ENCODE measurements at regions not wholly inside any gene's neighbourhood (a gene's known extent, or its start where the extent isn't known, plus 50 kb on each side); places are given as distances from the start of the nearest gene placed in this dataset.

- H3K9me3 ChIP-seq (ENCODE audit: control insufficient read depth in 1 of 2, low read length in 2 of 2), result no peaks in the 10 kb centered on the region
- no peaks in the 10 kb centered on the region for H3K36me3 ChIP-seq (ENCODE audit: control insufficient read depth in 1 of 2, insufficient read depth in 2 of 2, low read length in 2 of 2)
- H3K4me1 ChIP-seq (ENCODE audit: control insufficient read depth in 1 of 2, insufficient read depth in 2 of 2, low read length in 2 of 2), result no peaks in the 10 kb centered on the region
- no peak overlapping the region for H3K27ac ChIP-seq (ENCODE audit: low read length)
- H3K27me3 ChIP-seq (ENCODE audit: low read depth, low read length), result no peaks in the 10 kb centered on the region
- no peak overlapping the region for H3K4me3 ChIP-seq (ENCODE audit: low read depth in 1 of 2, low read length in 2 of 2)
These were observed 127.5 kb upstream of the CPEB4 start for GRCh38 chr5:173760461-173761177.

- Histone ChIP-seq H3K9me3 (ENCODE audit: control insufficient read depth in 1 of 2, low read length in 2 of 2) (no peaks in the 10 kb centered on the region), H3K27ac (ENCODE audit: low read length) (no peak overlapping the region), H3K4me1 (ENCODE audit: control insufficient read depth in 1 of 2, insufficient read depth in 2 of 2, low read length in 2 of 2) (no peaks in the 10 kb centered on the region)
These were observed 127.0 kb upstream of the CPEB4 start for GRCh38 chr5:173761178-173761513.

GRCh38 chr5:173762045-173762444 lies 126.1 kb upstream of the CPEB4 start:
- no peaks in the 10 kb centered on the region for H3K36me3 ChIP-seq (ENCODE audit: control insufficient read depth in 1 of 2, insufficient read depth in 2 of 2, low read length in 2 of 2)
- H3K27me3 ChIP-seq (ENCODE audit: low read depth, low read length), result no peaks in the 10 kb centered on the region
- H3K4me3 ChIP-seq (ENCODE audit: low read depth in 1 of 2, low read length in 2 of 2), result no peak overlapping the region
- no peaks in the 10 kb centered on the region for H3K9me3 ChIP-seq (ENCODE audit: control insufficient read depth in 1 of 2, low read length in 2 of 2)
- H3K4me1 ChIP-seq (ENCODE audit: control insufficient read depth in 1 of 2, insufficient read depth in 2 of 2, low read length in 2 of 2), result no peaks in the 10 kb centered on the region
- H3K27ac ChIP-seq (ENCODE audit: low read length), result no peak overlapping the region

More at GRCh38 chr5:173761178-173761513, 127.0 kb upstream of the CPEB4 start:
- no peak overlapping the region for H3K4me3 ChIP-seq (ENCODE audit: low read depth in 1 of 2, low read length in 2 of 2)
- no peaks in the 10 kb centered on the region for H3K36me3 ChIP-seq (ENCODE audit: control insufficient read depth in 1 of 2, insufficient read depth in 2 of 2, low read length in 2 of 2)
- no peaks in the 10 kb centered on the region for H3K27me3 ChIP-seq (ENCODE audit: low read depth, low read length)

GRCh38 chr5:173762930-173763329 lies 125.2 kb upstream of the CPEB4 start:
- Histone ChIP-seq H3K4me3 (ENCODE audit: low read depth in 1 of 2, low read length in 2 of 2) (no peak overlapping the region), H3K9me3 (ENCODE audit: control insufficient read depth in 1 of 2, low read length in 2 of 2) (no peaks in the 10 kb centered on the region), H3K27ac (ENCODE audit: low read length) (no peak overlapping the region), H3K4me1 (ENCODE audit: control insufficient read depth in 1 of 2, insufficient read depth in 2 of 2, low read length in 2 of 2) (no peaks in the 10 kb centered on the region), H3K36me3 (ENCODE audit: control insufficient read depth in 1 of 2, insufficient read depth in 2 of 2, low read length in 2 of 2) (no peaks in the 10 kb centered on the region), H3K27me3 (ENCODE audit: low read depth, low read length) (no peaks in the 10 kb centered on the region)

- Histone ChIP-seq H3K27ac (ENCODE audit: low read length) (no peak overlapping the region), H3K4me1 (ENCODE audit: control insufficient read depth in 1 of 2, insufficient read depth in 2 of 2, low read length in 2 of 2) (no peaks in the 10 kb centered on the region), H3K27me3 (ENCODE audit: low read depth, low read length) (no peaks in the 10 kb centered on the region), H3K9me3 (ENCODE audit: control insufficient read depth in 1 of 2, low read length in 2 of 2) (no peaks in the 10 kb centered on the region), H3K4me3 (ENCODE audit: low read depth in 1 of 2, low read length in 2 of 2) (no peak overlapping the region), H3K36me3 (ENCODE audit: control insufficient read depth in 1 of 2, insufficient read depth in 2 of 2, low read length in 2 of 2) (no peaks in the 10 kb centered on the region)
These were observed 124.7 kb upstream of the CPEB4 start for GRCh38 chr5:173763410-173763809.

GRCh38 chr5:173764332-173765028 lies 123.7 kb upstream of the CPEB4 start:
- Histone ChIP-seq H3K27ac (ENCODE audit: low read length) (no peak overlapping the region), H3K4me3 (ENCODE audit: low read depth in 1 of 2, low read length in 2 of 2) (no peak overlapping the region), H3K9me3 (ENCODE audit: control insufficient read depth in 1 of 2, low read length in 2 of 2) (no peaks in the 10 kb centered on the region), H3K27me3 (ENCODE audit: low read depth, low read length) (no peaks in the 10 kb centered on the region), H3K36me3 (ENCODE audit: control insufficient read depth in 1 of 2, insufficient read depth in 2 of 2, low read length in 2 of 2) (no peaks in the 10 kb centered on the region), H3K4me1 (ENCODE audit: control insufficient read depth in 1 of 2, insufficient read depth in 2 of 2, low read length in 2 of 2) (no peaks in the 10 kb centered on the region)

- Histone ChIP-seq H3K9me3 (ENCODE audit: control insufficient read depth in 1 of 2, low read length in 2 of 2) (no peaks in the 10 kb centered on the region), H3K4me1 (ENCODE audit: control insufficient read depth in 1 of 2, insufficient read depth in 2 of 2, low read length in 2 of 2) (no peaks in the 10 kb centered on the region), H3K36me3 (ENCODE audit: control insufficient read depth in 1 of 2, insufficient read depth in 2 of 2, low read length in 2 of 2) (no peaks in the 10 kb centered on the region), H3K4me3 (ENCODE audit: low read depth in 1 of 2, low read length in 2 of 2) (no peak overlapping the region), H3K27me3 (ENCODE audit: low read depth, low read length) (no peaks in the 10 kb centered on the region), H3K27ac (ENCODE audit: low read length) (no peak overlapping the region)
These were observed 123.0 kb upstream of the CPEB4 start for GRCh38 chr5:173765029-173765644.

- peak overlapping the region; percentile 10 for H3K27ac ChIP-seq (ENCODE audit: low read length)
- no peaks in the 10 kb centered on the region for H3K36me3 ChIP-seq (ENCODE audit: control insufficient read depth in 1 of 2, insufficient read depth in 2 of 2, low read length in 2 of 2)
- H3K9me3 ChIP-seq (ENCODE audit: control insufficient read depth in 1 of 2, low read length in 2 of 2), result no peaks in the 10 kb centered on the region
- H3K4me1 ChIP-seq (ENCODE audit: control insufficient read depth in 1 of 2, insufficient read depth in 2 of 2, low read length in 2 of 2), result no peaks in the 10 kb centered on the region
- no peak overlapping the region for H3K4me3 ChIP-seq (ENCODE audit: low read depth in 1 of 2, low read length in 2 of 2)
- H3K27me3 ChIP-seq (ENCODE audit: low read depth, low read length), result no peaks in the 10 kb centered on the region
These were observed 122.5 kb upstream of the CPEB4 start for GRCh38 chr5:173765661-173766060.

GRCh38 chr5:173767574-173768266 lies 120.4 kb upstream of the CPEB4 start:
- Histone ChIP-seq H3K36me3 (ENCODE audit: control insufficient read depth in 1 of 2, insufficient read depth in 2 of 2, low read length in 2 of 2) (no peaks in the 10 kb centered on the region), H3K4me1 (ENCODE audit: control insufficient read depth in 1 of 2, insufficient read depth in 2 of 2, low read length in 2 of 2) (no peaks in the 10 kb centered on the region), H3K27ac (ENCODE audit: low read length) (no peak overlapping the region), H3K4me3 (ENCODE audit: low read depth in 1 of 2, low read length in 2 of 2) (no peak overlapping the region), H3K27me3 (ENCODE audit: low read depth, low read length) (no peaks in the 10 kb centered on the region), H3K9me3 (ENCODE audit: control insufficient read depth in 1 of 2, low read length in 2 of 2) (no peaks in the 10 kb centered on the region)

- Histone ChIP-seq H3K9me3 (ENCODE audit: control insufficient read depth in 1 of 2, low read length in 2 of 2) (no peaks in the 10 kb centered on the region), H3K27me3 (ENCODE audit: low read depth, low read length) (no peaks in the 10 kb centered on the region), H3K36me3 (ENCODE audit: control insufficient read depth in 1 of 2, insufficient read depth in 2 of 2, low read length in 2 of 2) (no peaks in the 10 kb centered on the region), H3K27ac (ENCODE audit: low read length) (no peak overlapping the region), H3K4me3 (ENCODE audit: low read depth in 1 of 2, low read length in 2 of 2) (no peak overlapping the region), H3K4me1 (ENCODE audit: control insufficient read depth in 1 of 2, insufficient read depth in 2 of 2, low read length in 2 of 2) (no peaks in the 10 kb centered on the region)
These were observed 119.8 kb upstream of the CPEB4 start for GRCh38 chr5:173768267-173768806.

GRCh38 chr5:173768891-173769290 lies 119.3 kb upstream of the CPEB4 start:
- H3K4me1 ChIP-seq (ENCODE audit: control insufficient read depth in 1 of 2, insufficient read depth in 2 of 2, low read length in 2 of 2), result no peaks in the 10 kb centered on the region
- H3K27me3 ChIP-seq (ENCODE audit: low read depth, low read length), result no peaks in the 10 kb centered on the region

More at GRCh38 chr5:173768891-173769290, 119.3 kb upstream of the CPEB4 start:
- no peaks in the 10 kb centered on the region for H3K9me3 ChIP-seq (ENCODE audit: control insufficient read depth in 1 of 2, low read length in 2 of 2)
- no peaks in the 10 kb centered on the region for H3K36me3 ChIP-seq (ENCODE audit: control insufficient read depth in 1 of 2, insufficient read depth in 2 of 2, low read length in 2 of 2)
- H3K27ac ChIP-seq (ENCODE audit: low read length), result no peak overlapping the region
- H3K4me3 ChIP-seq (ENCODE audit: low read depth in 1 of 2, low read length in 2 of 2), result no peak overlapping the region

All from muscle layer of duodenum (tissue), 2 donors.